SH-SY5Y (cell line): ENCODE measurements at regions not wholly inside any gene's neighbourhood (a gene's known extent, or its start where the extent isn't known, plus 50 kb on each side); places are given as distances from the start of the nearest gene placed in this dataset.

Experiments
- GATA2 ChIP-seq: IDR thresholded peaks from 2 replicates; pipeline ENCODE4 v1.6.1; 2011; ENCODE audit warnings: mild to moderate bottlenecking, low read depth, low read length
- GATA3 ChIP-seq: IDR thresholded peaks from 2 replicates; pipeline ENCODE4 v1.6.1; 2011; ENCODE audit warnings: low read depth, mild to moderate bottlenecking, low read length, moderate library complexity

- no peak for TF ChIP-seq GATA3
- TF ChIP-seq GATA2, result no peak
These were observed 231.8 kb downstream of the FGF9 start for GRCh38 chr13:21902709-21903098.
